Upper lobe of left lung (tissue), 6 donors: ENCODE measurements at regions not wholly inside any gene's neighbourhood (a gene's known extent, or its start where the extent isn't known, plus 50 kb on each side); places are given as distances from the start of the nearest gene placed in this dataset.
A peak's percentile ranks its signal among the peaks of the same experiment; 100 is the strongest.

ENCODE experiments used
- ATAC-seq, 2 donors: fragments of 200-7000 bp; cut with Tn5 transposase; one replicate each; pipeline ENCODE4 v1.9.1; 2022; ENCODE audit warnings: mild to moderate bottlenecking in 2 of 2, moderate library complexity in 2 of 2; ENCODE audit not compliant: low FRiP score in 2 of 2
- DNase-seq, 2 donors: peaks; one replicate each; pipeline ENCODE4 v3.0.0-alpha.2; 2019 to 2020
- H3K27ac ChIP-seq, 4 donors: fragments of 200-600 bp; sonication (generic); one replicate each; pipeline ENCODE4 v1.5.1; 2016 to 2019
- H3K27me3 ChIP-seq, 4 donors: fragments of 200-600 bp; sonication (generic); one replicate each; pipeline ENCODE4 v1.5.1; 2017 to 2019
- H3K36me3 ChIP-seq, 4 donors: fragments of 200-600 bp; sonication (generic); one replicate each; pipeline ENCODE4 v1.5.1; 2016 to 2019
- H3K4me1 ChIP-seq, 4 donors: fragments of 200-600 bp; sonication (generic); one replicate each; pipeline ENCODE4 v1.5.1; 2018 to 2019
- H3K4me3 ChIP-seq, 4 donors: fragments of 200-600 bp; sonication (generic); one replicate each; pipeline ENCODE4 v1.5.1; 2017 to 2019; ENCODE audit warnings: mild to moderate bottlenecking in 2 of 4, moderate library complexity in 1 of 4
- H3K9me3 ChIP-seq, 4 donors: fragments of 200-600 bp; sonication (generic); one replicate each; pipeline ENCODE4 v1.5.1; 2018 to 2019
- CTCF ChIP-seq, 6 experiments: fragments of 450-650 bp in 4 of 6; fragments of 200-600 bp in 2 of 6; sonication (generic) in 2 of 6; IDR thresholded peaks; one replicate each; pipeline ENCODE4 v1.5.1; 2016 to 2019; ENCODE audit warnings: antibody characterized with exemption in 6 of 6
- EP300 ChIP-seq, 4 donors: sonication (generic); formaldehyde crosslinking; IDR thresholded peaks; one replicate each; pipeline ENCODE4 v1.5.1; 2017; ENCODE audit warnings: antibody characterized with exemption in 4 of 4, control low read depth in 2 of 4
- POLR2A ChIP-seq, 4 donors: fragments of 450-650 bp; IDR thresholded peaks; one replicate each; pipeline ENCODE4 v1.5.1; 2016 to 2017; ENCODE audit warnings: antibody characterized with exemption in 4 of 4, mild to moderate bottlenecking in 2 of 4
- POLR2AphosphoS5 ChIP-seq, 2 donors: sonication (generic); formaldehyde crosslinking; IDR thresholded peaks; one replicate each; pipeline ENCODE4 v1.5.1; 2017; ENCODE audit warnings: antibody characterized with exemption in 2 of 2
- WGBS, 2 donors: methylation state at CpG; one replicate each; pipeline ENCODE4 v1.1.5; 2017 to 2018; 5-methylcytosine and 5-hydroxymethylcytosine counted together
- donor health status: DM: no; HTN: no; CAD: no; lungs with moderate emphysema.
- donor health status: DM: no; HTN: yes; CAD: no; lungs with severe emphysema.

GRCh38 chr5:176173647-176174046 is 64.6 kb upstream of the SIMC1 start:
- H3K4me3 ChIP-seq = no peak overlapping the region
- TF ChIP-seq EP300 (IDR thresholded peaks at IDR 0.05) = no peak
- no peaks in the 10 kb centered on the region for H3K36me3 ChIP-seq
- no peak overlapping the region for H3K27ac ChIP-seq
- no peaks in the 10 kb centered on the region for H3K27me3 ChIP-seq
- WGBS, 2 donors = 68 to 72% methylated on average over 5 to 7 of the region's 7 CpGs
- DNase-seq (peak in 1 of 2 donors; percentile 20), ATAC-seq (no peak)
- H3K4me1 ChIP-seq = no peaks in the 10 kb centered on the region
- H3K9me3 ChIP-seq = no peaks in the 10 kb centered on the region

GRCh38 chr5:176174345-176175025 is 63.7 kb upstream of the SIMC1 start:
- no peaks in the 10 kb centered on the region for H3K4me1 ChIP-seq
- DNase-seq = no peak

GRCh38 chr5:176175101-176175852 is 62.9 kb upstream of the SIMC1 start:
- Histone ChIP-seq H3K27me3 (no peaks in the 10 kb centered on the region), H3K9me3 (no peaks in the 10 kb centered on the region), H3K4me1 (no peaks in the 10 kb centered on the region), H3K36me3 (no peaks in the 10 kb centered on the region), H3K27ac (no peak overlapping the region), H3K4me3 (no peak overlapping the region)
- DNase-seq (peak in 1 of 2 donors; percentile 58), ATAC-seq (no peak)
- TF ChIP-seq POLR2AphosphoS5 (IDR thresholded peaks at IDR 0.05) (no peak), POLR2A (IDR thresholded peaks at IDR 0.05) (no peak), CTCF (IDR thresholded peaks at IDR 0.05) (no peak), EP300 (IDR thresholded peaks at IDR 0.05) (no peak)
- 79 to 84% methylated on average over 16 of the region's 16 CpGs for WGBS, 2 donors

More at GRCh38 chr5:176174345-176175025, 63.7 kb upstream of the SIMC1 start:
- Histone ChIP-seq H3K36me3 (no peaks in the 10 kb centered on the region), H3K9me3 (no peaks in the 10 kb centered on the region), H3K27ac (no peak overlapping the region), H3K27me3 (no peaks in the 10 kb centered on the region), H3K4me3 (no peak overlapping the region)
- TF ChIP-seq POLR2A (IDR thresholded peaks at IDR 0.05) (no peak), POLR2AphosphoS5 (IDR thresholded peaks at IDR 0.05) (no peak), EP300 (IDR thresholded peaks at IDR 0.05) (no peak), CTCF (IDR thresholded peaks at IDR 0.05) (no peak)
- WGBS, 2 donors = 81 to 93% methylated on average over 5 to 7 of the region's 8 CpGs
- no peak for ATAC-seq

- Histone ChIP-seq H3K9me3 (no peaks in the 10 kb centered on the region), H3K27me3 (no peaks in the 10 kb centered on the region), H3K4me1 (no peaks in the 10 kb centered on the region), H3K27ac (no peak overlapping the region), H3K4me3 (no peak overlapping the region), H3K36me3 (no peaks in the 10 kb centered on the region)
- no peak for ATAC-seq
- no peak for DNase-seq
- no peak for TF ChIP-seq CTCF (IDR thresholded peaks at IDR 0.05)
- TF ChIP-seq POLR2AphosphoS5 (IDR thresholded peaks at IDR 0.05) = no peak
- no peak for TF ChIP-seq POLR2A (IDR thresholded peaks at IDR 0.05)
- no peak for TF ChIP-seq EP300 (IDR thresholded peaks at IDR 0.05)
- 72 to 87% methylated on average over 6 of the region's 6 CpGs for WGBS, 2 donors
These were observed 62.0 kb upstream of the SIMC1 start for GRCh38 chr5:176176231-176176630.

GRCh38 chr5:176178789-176179188 is 59.4 kb upstream of the SIMC1 start:
- no peak for TF ChIP-seq CTCF (IDR thresholded peaks at IDR 0.05)
- Histone ChIP-seq H3K4me1 (no peaks in the 10 kb centered on the region), H3K27ac (no peak overlapping the region), H3K36me3 (no peaks in the 10 kb centered on the region), H3K27me3 (no peaks in the 10 kb centered on the region), H3K9me3 (no peaks in the 10 kb centered on the region), H3K4me3 (no peak overlapping the region)
- WGBS, 2 donors = 94 to 100% methylated on average over 3 of the region's 3 CpGs
- no peak for DNase-seq
- no peak for ATAC-seq
